H54 (cell line): ENCODE measurements at regions not wholly inside any gene's neighbourhood (a gene's known extent, or its start where the extent isn't known, plus 50 kb on each side); places are given as distances from the start of the nearest gene placed in this dataset.
"Not testable (repeated sequence)": the region's sequence is repeated elsewhere in the genome, so short reads cannot be mapped to it uniquely, and the experiment has no call there.

Experiments
- DNase-seq: peaks from one replicate; pipeline ENCODE4 v3.0.0; 2011; ENCODE audit warnings: low spot score, mixed read lengths; ENCODE audit not compliant: insufficient read length
- FAIRE-seq: peaks from 3 replicates; lab custom pipeline; 2011; peaks lifted over from hg19 to GRCh38; lab: Jason Lieb, UNC
- POLR2A ChIP-seq: IDR thresholded peaks from 2 replicates; pipeline ENCODE4 v1.6.1; 2011; ENCODE audit warnings: low read depth, mild to moderate bottlenecking, low read length

GRCh38 chr7:84783141-84783778 is 403.6 kb downstream of the SEMA3D start:
- no peak for TF ChIP-seq POLR2A
- peak; percentile 41 for FAIRE-seq
- DNase-seq = no peak

- TF ChIP-seq POLR2A = no peak
- DNase-seq (no peak), FAIRE-seq (no peak)
Observed at GRCh38 chr7:84781838-84782237, 405.0 kb downstream of the SEMA3D start.

GRCh38 chr7:84780158-84781124 is 406.4 kb downstream of the SEMA3D start:
- TF ChIP-seq POLR2A = no peak
- DNase-seq (no peak), FAIRE-seq (no peak)

- FAIRE-seq = no peak
- no peak for TF ChIP-seq POLR2A
- no peak for DNase-seq
Observed at GRCh38 chr7:84757761-84758160, 429.1 kb downstream of the SEMA3D start.

GRCh38 chr7:84746353-84746752 is 440.5 kb downstream of the SEMA3D start:
- no peak for TF ChIP-seq POLR2A
- FAIRE-seq (no peak), DNase-seq (no peak)

- FAIRE-seq = no peak
- TF ChIP-seq POLR2A = no peak
- DNase-seq = no peak
Observed at GRCh38 chr7:84744385-84744784, 442.5 kb downstream of the SEMA3D start.

- no peak for FAIRE-seq
- no peak for TF ChIP-seq POLR2A
- no peak for DNase-seq
Observed at GRCh38 chr7:84738583-84739150, 448.2 kb downstream of the SEMA3D start.

GRCh38 chr7:84735677-84736076 is 451.2 kb downstream of the SEMA3D start:
- FAIRE-seq (no peak), DNase-seq (no peak)
- no peak for TF ChIP-seq POLR2A

- TF ChIP-seq POLR2A = no peak
Observed at GRCh38 chr7:84735011-84735410, 451.8 kb downstream of the SEMA3D start.

GRCh38 chr7:84733976-84734375 is 452.9 kb downstream of the SEMA3D start:
- FAIRE-seq, DNase-seq: not testable (repeated sequence)

More at GRCh38 chr7:84735011-84735410, 451.8 kb downstream of the SEMA3D start:
- FAIRE-seq (no peak), DNase-seq (no peak)

GRCh38 chr7:84730864-84731263 is 456.0 kb downstream of the SEMA3D start:
- FAIRE-seq, DNase-seq: not testable (repeated sequence)

GRCh38 chr7:84729284-84729683 is 457.6 kb downstream of the SEMA3D start:
- DNase-seq (no peak), FAIRE-seq (no peak)
- TF ChIP-seq POLR2A = no peak

GRCh38 chr7:84722734-84723133 is 464.1 kb downstream of the SEMA3D start:
- DNase-seq (no peak), FAIRE-seq (no peak)
- no peak for TF ChIP-seq POLR2A

GRCh38 chr7:84722086-84722485 is 464.8 kb downstream of the SEMA3D start:
- no peak for DNase-seq
- no peak for TF ChIP-seq POLR2A
- FAIRE-seq = no peak
